ENCODE measurements at regions not wholly inside any gene's neighbourhood (a gene's known extent, or its start where the extent isn't known, plus 50 kb on each side); places are given as distances from the start of the nearest gene placed in this dataset.

DNA sequence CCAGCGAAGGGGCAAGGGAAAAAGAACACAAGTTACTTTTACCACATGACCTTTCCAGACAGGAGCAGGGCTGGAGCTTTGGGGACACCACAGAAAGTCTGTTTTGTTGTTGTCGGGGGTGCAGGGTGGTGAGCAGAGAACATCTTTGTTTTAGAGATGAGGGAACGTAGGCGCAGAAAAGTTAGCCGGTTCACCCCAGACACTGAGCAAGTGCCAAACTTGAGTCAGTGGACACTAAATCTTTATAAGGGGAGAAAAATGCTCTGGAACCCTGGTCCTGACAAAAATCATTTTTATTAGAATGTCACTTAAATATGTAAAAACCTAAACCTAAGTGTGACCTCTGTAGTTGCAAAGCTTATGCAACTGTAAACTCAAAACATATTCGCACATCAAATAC, 126.4 kb upstream of the GAS1 start:
- H3K4me1 Mint-ChIP-seq (ENCODE audit: low read depth): no peaks in the 10 kb centered on the region
- no peaks in the 10 kb centered on the region for H3K9me3 Mint-ChIP-seq

DNA sequence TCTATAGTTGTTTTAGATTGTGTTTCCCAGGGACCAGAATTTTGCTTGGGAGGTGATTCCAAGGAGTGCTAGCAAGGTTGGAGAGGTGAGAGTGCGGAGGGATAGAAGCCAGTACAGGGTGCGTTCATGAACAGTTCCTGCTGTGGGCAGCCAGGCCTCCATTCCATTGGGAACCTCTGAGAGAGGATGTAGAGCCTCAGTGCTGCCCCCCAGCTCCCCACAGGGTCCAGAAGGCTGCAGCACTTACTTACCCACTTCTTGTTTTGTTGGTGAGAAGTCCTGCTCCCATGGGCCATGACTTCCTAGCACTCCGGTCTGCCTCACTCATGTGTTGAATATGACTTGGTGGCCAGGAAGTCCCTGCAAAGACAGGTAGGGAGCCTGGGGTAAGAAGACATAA, 128.2 kb upstream of the GAS1 start:
- intact Hi-C loops (cut with micrococcal nuclease): no loop called here
- Mint-ChIP-seq H3K27ac (no peak overlapping the region), H3K27me3 (no peaks in the 10 kb centered on the region), H3K36me3 (ENCODE audit: low read depth) (no peaks in the 10 kb centered on the region), H3K9me3 (no peaks in the 10 kb centered on the region), H3K4me1 (ENCODE audit: low read depth) (no peaks in the 10 kb centered on the region), H3K4me3 (no peak overlapping the region)
- TF ChIP-seq, protein P1, sequence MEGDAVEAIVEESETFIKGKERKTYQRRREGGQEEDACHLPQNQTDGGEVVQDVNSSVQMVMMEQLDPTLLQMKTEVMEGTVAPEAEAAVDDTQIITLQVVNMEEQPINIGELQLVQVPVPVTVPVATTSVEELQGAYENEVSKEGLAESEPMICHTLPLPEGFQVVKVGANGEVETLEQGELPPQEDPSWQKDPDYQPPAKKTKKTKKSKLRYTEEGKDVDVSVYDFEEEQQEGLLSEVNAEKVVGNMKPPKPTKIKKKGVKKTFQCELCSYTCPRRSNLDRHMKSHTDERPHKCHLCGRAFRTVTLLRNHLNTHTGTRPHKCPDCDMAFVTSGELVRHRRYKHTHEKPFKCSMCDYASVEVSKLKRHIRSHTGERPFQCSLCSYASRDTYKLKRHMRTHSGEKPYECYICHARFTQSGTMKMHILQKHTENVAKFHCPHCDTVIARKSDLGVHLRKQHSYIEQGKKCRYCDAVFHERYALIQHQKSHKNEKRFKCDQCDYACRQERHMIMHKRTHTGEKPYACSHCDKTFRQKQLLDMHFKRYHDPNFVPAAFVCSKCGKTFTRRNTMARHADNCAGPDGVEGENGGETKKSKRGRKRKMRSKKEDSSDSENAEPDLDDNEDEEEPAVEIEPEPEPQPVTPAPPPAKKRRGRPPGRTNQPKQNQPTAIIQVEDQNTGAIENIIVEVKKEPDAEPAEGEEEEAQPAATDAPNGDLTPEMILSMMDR (IDR thresholded peaks at IDR 0.05): no peak
- no peak for DNase-seq
- no peak for ATAC-seq
- ChIA-PET POLR2A (no interaction called here), CTCF (no interaction called here)

More for the DNA sequence above, 126.4 kb upstream of the GAS1 start:
- intact Hi-C loops (cut with micrococcal nuclease): no loop called here
- Mint-ChIP-seq H3K27ac (no peak overlapping the region), H3K36me3 (ENCODE audit: low read depth) (no peaks in the 10 kb centered on the region), H3K27me3 (peaks cover 4% of the 10 kb centered on the region), H3K4me3 (no peak overlapping the region)
- ATAC-seq: no peak
- TF ChIP-seq, protein P1 (IDR thresholded peaks at IDR 0.05): no peak
- POLR2A ChIA-PET: no interaction called here
- CTCF ChIA-PET: no interaction called here
- DNase-seq: no peak

DNA sequence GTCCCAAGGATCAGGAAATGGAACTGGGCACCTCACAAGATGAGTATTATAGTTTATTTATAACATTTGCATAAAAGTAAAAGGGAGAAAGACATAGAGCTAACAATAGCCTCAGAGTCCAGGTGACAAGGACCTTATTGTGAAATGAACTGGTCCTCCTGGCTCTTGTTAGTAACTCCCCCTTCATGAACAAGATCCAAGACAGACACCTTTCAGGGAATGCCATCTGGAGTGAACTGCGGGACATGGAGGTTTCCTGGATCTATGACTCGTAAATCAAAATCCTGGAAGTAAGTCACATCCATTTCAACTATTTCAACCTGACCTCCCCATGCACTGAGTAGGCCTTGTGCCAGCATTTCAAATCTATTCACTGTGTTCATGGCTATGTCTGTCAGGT, 129.5 kb upstream of the GAS1 start:
- ATAC-seq (no peak), DNase-seq (no peak)
- Mint-ChIP-seq H3K4me1 (ENCODE audit: low read depth) (no peaks in the 10 kb centered on the region), H3K27ac (no peak overlapping the region), H3K36me3 (ENCODE audit: low read depth) (no peaks in the 10 kb centered on the region), H3K9me3 (no peaks in the 10 kb centered on the region), H3K27me3 (no peaks in the 10 kb centered on the region), H3K4me3 (no peak overlapping the region)
- ChIA-PET POLR2A (no interaction called here), CTCF (no interaction called here)
- TF ChIP-seq, protein P1 (IDR thresholded peaks at IDR 0.05): no peak
- intact Hi-C loops (cut with micrococcal nuclease): no loop called here

DNA sequence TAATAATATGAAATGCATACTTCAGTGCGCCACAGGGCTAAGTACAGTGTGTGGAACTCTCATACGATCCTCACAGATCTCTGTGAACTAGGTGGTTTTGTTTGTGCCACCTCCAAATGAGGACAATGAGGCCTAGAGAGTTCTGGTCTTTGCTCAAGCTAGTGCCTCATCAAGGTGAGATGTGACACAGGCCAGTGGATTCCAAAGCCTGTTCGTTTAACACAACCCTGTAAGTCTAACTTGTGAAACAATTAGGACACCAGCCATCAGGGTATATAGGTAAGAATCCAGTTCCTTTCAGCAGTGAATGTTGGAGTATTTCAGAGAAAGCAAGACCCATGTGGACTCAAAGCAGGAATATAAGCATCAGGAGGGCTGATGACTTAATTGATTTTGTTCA, 130.7 kb upstream of the GAS1 start:
- TF ChIP-seq, protein P1 (IDR thresholded peaks at IDR 0.05): no peak
- H3K9me3 Mint-ChIP-seq: no peaks in the 10 kb centered on the region
- no peaks in the 10 kb centered on the region for H3K4me1 Mint-ChIP-seq (ENCODE audit: low read depth)
- DNase-seq (no peak), ATAC-seq (no peak)
- ChIA-PET POLR2A (no interaction called here), CTCF (no interaction called here)
- no peak overlapping the region for H3K27ac Mint-ChIP-seq
- H3K36me3 Mint-ChIP-seq (ENCODE audit: low read depth): no peaks in the 10 kb centered on the region
- intact Hi-C loops (cut with micrococcal nuclease): no loop called here
- H3K4me3 Mint-ChIP-seq: no peak overlapping the region
- H3K27me3 Mint-ChIP-seq: no peaks in the 10 kb centered on the region

DNA sequence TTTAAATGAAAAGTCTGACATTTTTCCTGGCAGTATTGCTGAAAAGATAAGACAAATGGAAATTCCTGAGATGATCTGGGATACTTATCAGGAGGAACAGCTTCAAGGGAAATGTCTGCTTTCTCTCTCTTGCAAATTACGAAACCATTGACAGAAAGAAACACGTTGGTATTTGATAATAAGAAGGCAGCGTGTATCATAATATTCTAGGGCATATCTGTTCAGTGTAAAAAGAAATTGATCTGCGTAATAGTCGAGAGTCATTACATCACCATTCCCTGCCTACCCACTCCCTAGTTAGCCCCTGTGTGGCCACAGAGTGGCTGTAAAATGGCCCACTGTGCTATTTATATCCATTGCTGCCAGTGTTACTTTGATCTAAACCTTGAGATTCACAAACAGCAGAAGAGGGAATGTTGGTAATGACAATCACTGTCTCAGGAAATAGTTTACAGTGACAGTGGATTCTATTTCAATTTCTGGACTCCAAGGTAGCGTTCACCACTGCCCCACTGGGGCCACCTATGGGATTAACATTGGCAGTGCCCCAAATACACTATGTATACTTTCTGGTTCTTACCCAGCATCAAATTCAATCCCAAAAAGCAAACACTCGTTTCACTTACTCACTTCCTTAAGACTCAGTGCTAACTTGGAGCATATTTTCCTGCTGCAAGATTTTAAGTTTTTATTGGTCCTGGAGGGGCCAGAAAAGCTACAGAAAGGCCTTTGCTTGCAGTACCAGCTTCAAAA, 133.4 kb upstream of the GAS1 start:
- TF ChIP-seq, protein P1 (IDR thresholded peaks at IDR 0.05): no peak
- POLR2A ChIA-PET: no interaction called here
- no peak for ATAC-seq
- no peak for DNase-seq
- CTCF ChIA-PET: no interaction called here
- Mint-ChIP-seq H3K9me3 (no peaks in the 10 kb centered on the region), H3K4me1 (ENCODE audit: low read depth) (no peaks in the 10 kb centered on the region), H3K36me3 (ENCODE audit: low read depth) (no peaks in the 10 kb centered on the region), H3K27me3 (no peaks in the 10 kb centered on the region), H3K4me3 (no peak overlapping the region), H3K27ac (no peak overlapping the region)
- intact Hi-C loops (cut with micrococcal nuclease): no loop called here

Measured in activated CD8-positive, alpha-beta T cell treated with anti-CD3 and anti-CD28 coated beads for 36 hours (primary cell).